ENCODE measurements at regions not wholly inside any gene's neighbourhood (a gene's known extent, or its start where the extent isn't known, plus 50 kb on each side); places are given as distances from the start of the nearest gene placed in this dataset.
A peak's percentile ranks its signal among the peaks of the same experiment; 100 is the strongest.

DNA sequence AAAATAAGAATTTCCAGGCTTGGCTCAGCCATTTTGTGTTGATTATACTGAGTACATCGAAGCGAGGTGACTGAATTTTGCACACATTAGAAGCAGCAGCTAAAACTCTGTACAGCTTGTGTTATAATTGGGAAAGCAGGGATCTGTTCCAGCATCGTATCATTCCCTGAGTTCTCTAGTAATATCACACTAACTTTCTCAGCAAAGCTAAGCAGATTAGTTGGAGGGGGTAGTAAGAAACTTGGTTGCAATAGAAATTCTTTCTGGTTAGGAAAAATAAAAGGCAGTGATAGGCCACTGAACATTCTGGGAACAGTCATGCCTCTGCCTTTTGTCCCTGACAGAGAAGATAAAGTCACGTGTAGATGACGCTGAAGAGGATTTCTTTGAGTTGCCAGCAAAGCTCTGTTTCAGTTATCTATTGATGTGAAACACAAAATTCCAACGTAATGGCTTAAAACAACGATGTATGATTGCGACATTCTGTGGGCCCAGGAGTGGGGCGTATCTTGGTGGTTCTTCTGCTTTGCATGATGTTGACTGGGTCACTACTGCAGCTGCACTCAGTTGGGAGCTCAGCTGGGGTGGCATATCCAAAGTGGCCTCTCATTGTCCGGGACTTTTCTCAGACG lies 202.1 kb upstream of the MEX3C start:
- Mint-ChIP-seq H3K4me3 (no peak overlapping the region), H3K27me3 (peaks cover 21% of the 10 kb centered on the region), H3K36me3 (ENCODE audit: low read depth) (no peaks in the 10 kb centered on the region), H3K4me1 (ENCODE audit: low read depth) (no peaks in the 10 kb centered on the region), H3K27ac (no peak overlapping the region), H3K9me3 (no peaks in the 10 kb centered on the region)
- no peak for DNase-seq

DNA sequence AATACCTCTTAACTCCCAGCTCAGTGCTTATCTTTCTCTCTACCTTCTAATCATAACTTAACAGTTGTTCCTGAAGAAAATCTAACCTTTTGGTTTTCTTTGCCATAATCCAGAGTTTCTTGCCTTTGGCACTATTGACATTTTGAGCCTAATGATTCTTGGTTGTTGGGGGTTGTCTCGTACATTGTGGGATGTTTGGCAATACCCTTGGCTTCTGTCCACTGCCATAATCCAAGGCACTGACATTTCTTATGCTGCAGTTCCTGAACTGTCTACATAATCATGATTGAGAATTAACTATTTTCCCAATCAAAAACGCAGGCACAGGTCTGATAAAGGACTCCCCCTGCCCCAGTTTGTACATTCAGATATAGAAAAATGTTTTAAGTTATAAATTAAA lies 203.2 kb upstream of the MEX3C start:
- DNase-seq: no peak
- Mint-ChIP-seq H3K9me3 (no peaks in the 10 kb centered on the region), H3K36me3 (ENCODE audit: low read depth) (no peaks in the 10 kb centered on the region), H3K4me3 (no peak overlapping the region), H3K27me3 (peaks cover 20% of the 10 kb centered on the region), H3K27ac (no peak overlapping the region), H3K4me1 (ENCODE audit: low read depth) (no peaks in the 10 kb centered on the region)

DNA sequence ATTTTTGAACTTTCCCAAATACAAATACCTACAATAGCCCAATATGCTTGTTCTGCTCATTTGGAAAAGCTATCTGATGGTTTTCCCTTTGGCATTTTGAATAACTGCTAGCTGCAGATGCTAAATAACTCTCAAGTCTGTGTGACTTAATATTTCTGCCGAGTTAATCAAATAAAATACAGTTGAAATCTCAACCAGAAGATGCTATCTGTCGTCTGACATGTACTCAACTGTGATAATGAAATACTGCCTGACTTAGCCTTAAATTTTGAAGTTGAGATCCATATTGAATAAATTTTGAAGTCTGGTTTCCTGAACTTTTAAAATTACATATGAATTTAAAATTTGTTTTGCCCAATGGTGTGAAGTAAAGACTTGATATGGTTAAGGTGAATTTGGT lies 204.4 kb upstream of the MEX3C start:
- Mint-ChIP-seq H3K4me1 (ENCODE audit: low read depth) (no peaks in the 10 kb centered on the region), H3K4me3 (no peak overlapping the region), H3K9me3 (no peaks in the 10 kb centered on the region), H3K27ac (no peak overlapping the region), H3K27me3 (peaks cover 18% of the 10 kb centered on the region), H3K36me3 (ENCODE audit: low read depth) (no peaks in the 10 kb centered on the region)
- DNase-seq: no peak

DNA sequence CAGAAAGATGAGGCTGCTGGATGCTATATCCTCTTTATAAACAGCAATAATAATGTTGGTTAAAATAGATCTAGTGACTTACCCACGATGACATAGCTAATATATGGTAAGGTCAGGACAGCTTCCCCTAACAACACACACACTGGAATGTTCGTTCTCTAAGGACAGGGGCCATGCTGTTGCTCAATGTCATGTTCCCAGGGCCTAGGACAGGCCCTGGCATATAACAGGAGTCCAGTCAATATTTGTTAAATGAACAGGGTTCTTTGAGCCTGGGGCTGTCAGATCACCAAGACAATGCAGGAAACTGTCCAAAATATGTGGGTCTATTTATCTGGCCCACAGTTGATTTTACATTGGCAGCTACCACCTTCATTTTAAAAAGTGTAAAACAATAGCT lies 207.1 kb upstream of the MEX3C start:
- H3K4me3 Mint-ChIP-seq: no peak overlapping the region
- H3K27me3 Mint-ChIP-seq: peaks cover 18% of the 10 kb centered on the region
- no peak for DNase-seq
- no peaks in the 10 kb centered on the region for H3K9me3 Mint-ChIP-seq
- H3K36me3 Mint-ChIP-seq (ENCODE audit: low read depth): no peaks in the 10 kb centered on the region
- H3K27ac Mint-ChIP-seq: no peak overlapping the region
- no peaks in the 10 kb centered on the region for H3K4me1 Mint-ChIP-seq (ENCODE audit: low read depth)

DNA sequence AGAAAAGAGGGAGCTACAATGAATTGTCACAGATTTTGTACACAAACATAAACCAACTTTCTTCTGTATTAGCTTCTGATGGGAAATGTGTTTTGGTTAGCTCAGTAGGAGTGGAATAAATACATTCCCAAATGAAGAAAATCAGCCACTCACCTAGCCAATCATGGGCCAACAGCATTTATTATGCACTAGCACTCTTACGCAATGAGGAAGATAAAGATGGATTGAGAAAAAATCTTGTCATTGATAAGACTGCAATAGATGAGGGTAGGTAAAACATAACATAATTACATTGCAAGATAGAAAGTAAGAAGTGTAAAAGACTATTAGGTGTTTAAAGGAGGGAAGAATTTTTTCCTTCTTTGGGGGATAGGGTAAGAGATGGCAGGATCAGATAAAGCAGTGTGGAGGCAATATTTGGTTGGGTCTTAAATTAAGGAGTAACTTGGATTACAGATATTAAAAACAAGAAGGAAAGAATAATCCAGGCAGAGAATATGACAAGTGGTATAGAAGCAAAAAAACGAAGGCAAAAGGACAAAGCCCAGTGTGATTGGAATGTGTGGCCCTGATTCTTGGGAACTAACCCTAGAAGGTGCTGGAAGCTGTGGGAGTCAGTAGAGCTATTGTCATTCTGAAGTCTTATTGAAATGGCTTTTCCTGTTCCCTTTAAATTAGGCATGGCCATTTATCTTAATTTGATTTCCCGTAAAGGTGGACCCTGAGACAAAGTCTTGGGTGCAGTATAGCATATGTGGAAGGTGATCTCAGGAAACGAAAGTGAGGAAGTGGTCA lies 208.4 kb upstream of the MEX3C start:
- Mint-ChIP-seq H3K9me3 (no peaks in the 10 kb centered on the region), H3K36me3 (ENCODE audit: low read depth) (no peaks in the 10 kb centered on the region), H3K27ac (no peak overlapping the region), H3K27me3 (peaks cover 17% of the 10 kb centered on the region), H3K4me1 (ENCODE audit: low read depth) (no peaks in the 10 kb centered on the region), H3K4me3 (no peak overlapping the region)
- DNase-seq: no peak

DNA sequence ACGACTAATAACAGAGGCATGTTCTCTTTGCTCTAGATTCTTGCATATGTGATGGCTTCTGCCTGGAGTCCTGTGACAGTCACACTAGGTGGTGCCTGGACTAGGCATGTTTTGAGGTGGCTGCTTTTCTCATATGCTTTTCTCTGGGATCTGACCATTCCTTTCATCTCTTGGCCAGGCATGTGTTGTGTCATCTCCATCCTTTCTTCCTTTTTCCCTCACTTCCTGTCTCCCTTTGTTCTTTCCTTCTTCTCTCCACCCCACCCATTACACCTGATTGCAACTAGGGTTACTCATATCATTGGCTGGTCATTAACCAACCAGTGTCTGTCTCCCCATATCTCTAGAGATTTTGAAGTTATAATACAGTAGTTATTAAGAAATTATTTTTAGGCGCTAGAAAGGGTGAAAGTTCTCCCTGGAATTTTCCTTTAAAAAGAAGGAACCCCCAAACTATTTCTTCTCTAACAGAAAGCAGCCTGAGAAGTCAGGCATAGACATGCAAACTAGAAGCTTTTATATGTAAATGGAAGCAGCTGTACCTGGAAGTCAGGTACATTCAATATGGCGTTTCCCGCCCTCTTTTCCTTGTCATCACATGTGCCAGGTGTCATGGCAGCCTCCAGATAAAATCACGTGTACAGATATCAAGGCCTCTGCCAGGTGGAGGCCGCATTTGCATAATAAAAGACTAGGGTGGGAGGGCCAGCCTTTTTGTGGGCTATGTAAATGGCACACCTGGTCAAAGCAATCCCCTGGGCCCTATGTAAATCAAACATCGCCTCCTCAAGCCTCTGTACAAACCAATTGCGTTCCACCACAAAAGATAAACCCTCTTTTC lies 220.4 kb upstream of the MEX3C start:
- Mint-ChIP-seq H3K9me3 (no peaks in the 10 kb centered on the region), H3K36me3 (ENCODE audit: low read depth) (no peaks in the 10 kb centered on the region), H3K4me3 (no peak overlapping the region), H3K27me3 (peaks cover 2% of the 10 kb centered on the region), H3K4me1 (ENCODE audit: low read depth) (no peaks in the 10 kb centered on the region), H3K27ac (no peak overlapping the region)
- DNase-seq: no peak

DNA sequence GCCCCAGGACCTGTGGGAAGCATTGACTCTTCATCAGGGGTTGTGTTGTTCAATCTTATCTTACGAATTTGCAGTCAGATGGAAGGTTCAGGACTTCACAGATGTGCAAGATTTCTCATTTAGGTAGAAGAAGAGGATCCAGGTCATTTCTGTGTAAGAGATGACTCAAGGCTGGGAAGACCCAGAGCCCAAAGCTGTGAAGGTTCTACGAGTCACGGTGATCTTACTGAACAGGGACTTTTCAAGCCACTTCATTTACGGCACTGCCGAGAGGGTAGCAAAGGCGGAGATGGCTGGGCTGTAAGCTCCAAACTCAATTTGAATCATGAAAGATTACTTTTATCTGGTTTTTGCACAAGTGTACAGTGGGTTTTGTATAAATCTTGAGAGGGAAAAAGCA lies 228.0 kb upstream of the MEX3C start:
- H3K27ac Mint-ChIP-seq: peak overlapping the region; percentile 91
- H3K27me3 Mint-ChIP-seq: peaks cover 24% of the 10 kb centered on the region
- no peaks in the 10 kb centered on the region for H3K9me3 Mint-ChIP-seq
- peaks cover 19% of the 10 kb centered on the region for H3K4me1 Mint-ChIP-seq (ENCODE audit: low read depth)
- H3K36me3 Mint-ChIP-seq (ENCODE audit: low read depth): no peaks in the 10 kb centered on the region
- H3K4me3 Mint-ChIP-seq: no peak overlapping the region
- no peak for DNase-seq

DNA sequence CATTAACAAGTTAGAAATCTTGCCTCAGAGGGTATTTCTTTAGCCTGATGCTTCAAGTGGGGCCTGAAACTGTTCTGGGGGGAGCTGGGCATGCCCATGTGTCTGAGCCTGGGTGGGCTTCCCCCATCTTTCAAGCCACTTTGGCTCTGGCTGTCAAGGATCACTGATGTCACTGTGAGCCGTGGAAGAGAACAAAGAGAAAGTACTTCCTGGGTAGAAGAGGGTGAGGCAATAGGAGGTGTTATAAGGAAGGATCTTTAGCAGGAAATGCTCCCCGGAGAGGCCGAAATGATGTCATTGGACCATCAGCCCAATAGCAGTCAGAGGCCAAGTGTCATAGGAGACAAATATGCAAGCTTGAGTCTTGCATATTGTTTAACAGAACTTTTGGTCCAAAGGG lies 228.4 kb upstream of the MEX3C start:
- Mint-ChIP-seq H3K27ac (peak overlapping the region; percentile 91), H3K36me3 (ENCODE audit: low read depth) (no peaks in the 10 kb centered on the region), H3K4me3 (no peak overlapping the region), H3K27me3 (peaks cover 26% of the 10 kb centered on the region), H3K4me1 (ENCODE audit: low read depth) (peaks cover 19% of the 10 kb centered on the region), H3K9me3 (no peaks in the 10 kb centered on the region)
- DNase-seq: no peak

DNA sequence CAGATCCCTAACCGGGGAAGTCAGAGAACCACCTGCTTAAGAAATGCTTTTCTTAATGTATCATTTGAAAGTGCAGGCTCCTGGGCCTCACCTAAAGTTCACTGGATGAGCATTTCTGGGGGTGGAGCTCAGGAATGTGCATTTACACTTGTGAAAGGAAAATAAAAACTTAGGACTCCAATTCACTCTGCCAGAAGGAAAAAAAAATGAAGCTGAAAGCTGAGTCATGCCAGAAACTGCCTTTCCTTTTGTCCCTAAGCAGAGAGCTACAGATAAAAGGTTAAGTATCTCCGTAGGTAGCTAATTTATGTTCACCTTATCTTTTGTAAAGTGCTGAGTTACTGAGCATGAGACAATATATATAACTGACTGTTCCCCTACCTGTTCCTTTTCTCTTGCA lies 229.5 kb upstream of the MEX3C start:
- H3K27ac Mint-ChIP-seq: no peak overlapping the region
- no peak overlapping the region for H3K4me3 Mint-ChIP-seq
- H3K36me3 Mint-ChIP-seq (ENCODE audit: low read depth): no peaks in the 10 kb centered on the region
- no peak for DNase-seq
- peaks cover 26% of the 10 kb centered on the region for H3K27me3 Mint-ChIP-seq
- peaks cover 19% of the 10 kb centered on the region for H3K4me1 Mint-ChIP-seq (ENCODE audit: low read depth)
- H3K9me3 Mint-ChIP-seq: no peaks in the 10 kb centered on the region

DNA sequence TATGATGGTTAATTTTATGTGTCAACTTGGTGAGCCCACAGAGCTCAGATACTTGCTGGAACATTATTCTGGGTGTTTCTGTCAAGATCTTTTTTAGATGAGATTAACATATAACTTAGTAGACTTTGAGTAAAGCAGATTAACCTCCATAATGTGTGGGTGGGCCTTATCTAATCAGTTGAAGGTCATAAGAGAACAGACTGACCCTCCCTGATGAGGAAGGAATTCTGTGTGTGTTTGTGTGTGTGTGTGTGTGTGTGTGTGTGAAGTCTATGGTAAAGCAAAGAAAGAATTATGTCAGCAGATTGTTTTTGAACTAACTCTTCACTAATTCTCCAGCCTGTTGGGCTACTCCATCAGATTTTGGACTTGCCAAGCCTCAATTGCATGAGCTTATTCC lies 232.2 kb upstream of the MEX3C start:
- Mint-ChIP-seq H3K27ac (no peak overlapping the region), H3K4me3 (no peak overlapping the region), H3K9me3 (no peaks in the 10 kb centered on the region), H3K36me3 (ENCODE audit: low read depth) (no peaks in the 10 kb centered on the region), H3K27me3 (peaks cover 36% of the 10 kb centered on the region), H3K4me1 (ENCODE audit: low read depth) (peaks cover 19% of the 10 kb centered on the region)
- DNase-seq: no peak

DNA sequence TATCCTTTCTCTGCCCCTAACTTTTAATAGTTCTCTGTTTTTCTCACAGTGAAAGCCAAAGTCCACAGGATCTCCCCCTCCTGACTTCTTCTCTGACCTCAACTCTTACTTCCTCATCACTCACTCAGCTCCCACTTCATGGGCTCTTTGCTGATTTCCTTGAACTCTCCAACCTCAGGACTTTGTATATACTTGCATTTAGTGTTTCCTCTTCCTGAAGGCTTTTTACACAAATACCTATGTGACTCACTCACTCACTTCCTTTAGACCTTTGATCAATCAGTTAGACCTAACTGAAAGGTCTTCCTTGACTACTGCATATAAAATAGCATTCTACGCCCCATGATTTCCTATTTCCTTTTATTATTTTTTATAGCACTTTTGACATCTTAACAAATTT lies 233.1 kb upstream of the MEX3C start:
- Mint-ChIP-seq H3K4me1 (ENCODE audit: low read depth) (peaks cover 12% of the 10 kb centered on the region), H3K27ac (no peak overlapping the region), H3K27me3 (peaks cover 30% of the 10 kb centered on the region), H3K36me3 (ENCODE audit: low read depth) (no peaks in the 10 kb centered on the region), H3K9me3 (no peaks in the 10 kb centered on the region), H3K4me3 (no peak overlapping the region)
- no peak for DNase-seq

DNA sequence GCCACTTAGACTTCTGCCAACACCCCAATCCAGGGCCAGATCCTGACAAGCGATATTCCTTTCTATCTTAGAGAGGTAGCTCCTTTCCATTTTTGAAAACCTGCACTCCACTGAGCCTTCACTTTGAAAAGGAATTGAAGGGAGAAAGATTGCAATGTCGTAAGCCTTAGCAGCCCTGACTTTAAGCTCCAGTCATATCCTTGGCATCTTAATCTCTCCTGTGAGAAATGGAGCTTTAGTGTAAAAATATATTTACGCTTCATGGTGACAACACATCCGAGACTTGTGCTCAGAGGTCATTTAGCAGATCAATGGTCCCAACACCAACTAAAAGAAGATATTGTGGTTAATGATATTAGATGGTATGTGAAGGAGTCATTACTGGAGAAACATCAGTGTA lies 235.8 kb upstream of the MEX3C start:
- H3K9me3 Mint-ChIP-seq: no peaks in the 10 kb centered on the region
- no peak overlapping the region for H3K4me3 Mint-ChIP-seq
- no peak for DNase-seq
- no peaks in the 10 kb centered on the region for H3K36me3 Mint-ChIP-seq (ENCODE audit: low read depth)
- H3K27ac Mint-ChIP-seq: no peak overlapping the region
- H3K4me1 Mint-ChIP-seq (ENCODE audit: low read depth): peaks cover 8% of the 10 kb centered on the region
- H3K27me3 Mint-ChIP-seq: peaks cover 38% of the 10 kb centered on the region

DNA sequence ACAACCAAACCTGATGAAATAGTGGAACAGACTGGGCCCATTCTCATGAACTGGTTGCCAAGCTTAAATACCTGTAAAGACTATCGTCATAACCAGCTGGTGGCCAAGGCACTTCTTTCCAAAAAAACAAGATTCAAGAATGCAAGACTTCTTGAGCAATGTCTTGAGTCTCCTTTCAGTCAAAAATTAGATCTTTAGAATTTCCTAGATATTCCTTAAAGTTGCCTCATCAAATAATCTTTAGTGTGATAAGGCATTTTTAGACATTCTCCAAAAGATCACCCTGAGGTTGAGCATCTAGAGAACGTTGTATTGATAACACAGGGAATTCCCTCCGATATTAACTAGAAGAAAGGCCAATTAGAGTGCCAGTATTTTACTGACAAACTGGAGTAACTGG lies 236.4 kb upstream of the MEX3C start:
- H3K4me1 Mint-ChIP-seq (ENCODE audit: low read depth): peaks cover 8% of the 10 kb centered on the region
- H3K27me3 Mint-ChIP-seq: peaks cover 43% of the 10 kb centered on the region
- H3K4me3 Mint-ChIP-seq: no peak overlapping the region
- no peak for DNase-seq
- H3K36me3 Mint-ChIP-seq (ENCODE audit: low read depth): no peaks in the 10 kb centered on the region
- no peak overlapping the region for H3K27ac Mint-ChIP-seq
- H3K9me3 Mint-ChIP-seq: no peaks in the 10 kb centered on the region

DNA sequence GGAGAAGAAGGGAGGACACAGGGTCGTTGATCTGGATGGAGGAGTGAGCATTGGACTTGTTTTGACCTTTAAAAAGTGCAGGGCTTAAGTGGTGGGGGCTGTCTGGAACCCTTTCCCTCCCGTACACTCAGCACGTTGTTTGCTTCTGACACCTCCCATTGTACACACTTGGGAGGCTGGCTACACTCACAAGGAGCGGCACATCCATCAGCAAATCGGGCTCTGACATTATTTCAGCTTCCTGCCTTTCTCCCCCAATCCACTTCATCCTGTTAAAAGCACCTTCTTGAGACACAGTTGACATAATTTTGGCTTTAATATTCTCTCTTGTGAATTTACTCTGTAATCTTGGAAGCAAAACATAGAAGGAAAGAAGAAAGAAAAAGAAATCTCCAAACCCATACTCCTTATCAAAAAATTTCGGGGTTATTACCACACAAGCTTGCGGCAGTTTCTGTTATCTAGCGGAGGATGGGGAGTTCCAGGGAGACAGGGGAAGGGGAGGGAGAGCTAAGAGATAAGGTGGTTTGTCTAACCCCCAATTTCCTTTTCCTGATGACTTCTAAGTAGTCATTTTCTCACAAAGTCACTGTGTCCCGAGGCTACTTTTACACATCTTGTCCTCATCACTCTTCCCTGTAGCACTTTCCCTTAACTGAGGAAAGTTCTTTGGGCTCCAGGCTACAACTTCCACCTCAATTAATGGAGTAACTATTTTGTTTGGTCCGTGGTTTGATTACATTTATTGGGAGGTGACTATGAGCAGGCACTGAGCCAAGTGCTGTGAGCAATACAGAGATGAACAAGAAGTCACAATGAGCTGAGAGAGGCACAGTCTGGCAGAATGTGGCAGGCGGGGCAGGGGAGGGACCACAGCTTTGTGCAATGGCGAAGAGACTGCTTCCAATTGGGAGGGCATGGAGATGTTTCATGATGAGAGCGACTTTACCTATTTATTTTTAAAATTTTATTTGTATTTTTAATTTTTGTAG lies 240.1 kb upstream of the MEX3C start:
- no peak overlapping the region for H3K4me3 Mint-ChIP-seq
- peaks cover 8% of the 10 kb centered on the region for H3K4me1 Mint-ChIP-seq (ENCODE audit: low read depth)
- DNase-seq: no peak
- H3K36me3 Mint-ChIP-seq (ENCODE audit: low read depth): no peaks in the 10 kb centered on the region
- H3K9me3 Mint-ChIP-seq: no peaks in the 10 kb centered on the region
- peaks cover 44% of the 10 kb centered on the region for H3K27me3 Mint-ChIP-seq
- no peak overlapping the region for H3K27ac Mint-ChIP-seq
